ENCODE measurements at regions not wholly inside any gene's neighbourhood (a gene's known extent, or its start where the extent isn't known, plus 50 kb on each side); places are given as distances from the start of the nearest gene placed in this dataset.

DNA sequence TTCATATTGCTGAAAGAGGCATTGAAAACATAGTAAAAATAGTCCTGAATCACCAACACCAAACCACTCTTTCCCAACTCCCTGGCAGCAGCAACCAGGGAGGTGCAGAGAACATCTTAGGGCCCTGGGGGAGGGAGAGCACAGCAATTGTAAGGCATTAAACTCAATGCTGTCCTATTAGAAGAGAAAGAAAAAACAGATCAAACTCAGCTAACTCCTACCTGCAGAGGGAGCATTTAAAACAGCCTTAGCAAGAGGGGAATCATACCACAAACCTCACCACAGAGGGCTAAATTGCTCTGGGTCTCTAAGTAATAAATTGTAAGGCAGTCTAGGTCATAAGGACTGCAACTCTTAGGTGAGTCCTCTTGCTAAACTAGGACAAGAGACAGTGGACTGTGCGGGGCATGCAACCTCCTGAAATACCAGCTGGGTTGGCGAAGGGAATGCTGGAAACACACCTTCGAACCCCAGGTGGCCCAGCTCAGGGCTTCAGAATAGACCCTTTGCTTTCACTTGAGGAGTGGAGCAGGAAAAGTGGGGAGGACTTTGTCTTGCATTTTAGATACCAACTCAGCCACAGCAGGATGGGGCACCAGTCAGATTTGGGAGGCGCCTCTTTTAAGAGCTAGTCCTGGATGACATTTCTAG lies 697.1 kb upstream of the FAT3 start:
- TF ChIP-seq, protein P1, sequence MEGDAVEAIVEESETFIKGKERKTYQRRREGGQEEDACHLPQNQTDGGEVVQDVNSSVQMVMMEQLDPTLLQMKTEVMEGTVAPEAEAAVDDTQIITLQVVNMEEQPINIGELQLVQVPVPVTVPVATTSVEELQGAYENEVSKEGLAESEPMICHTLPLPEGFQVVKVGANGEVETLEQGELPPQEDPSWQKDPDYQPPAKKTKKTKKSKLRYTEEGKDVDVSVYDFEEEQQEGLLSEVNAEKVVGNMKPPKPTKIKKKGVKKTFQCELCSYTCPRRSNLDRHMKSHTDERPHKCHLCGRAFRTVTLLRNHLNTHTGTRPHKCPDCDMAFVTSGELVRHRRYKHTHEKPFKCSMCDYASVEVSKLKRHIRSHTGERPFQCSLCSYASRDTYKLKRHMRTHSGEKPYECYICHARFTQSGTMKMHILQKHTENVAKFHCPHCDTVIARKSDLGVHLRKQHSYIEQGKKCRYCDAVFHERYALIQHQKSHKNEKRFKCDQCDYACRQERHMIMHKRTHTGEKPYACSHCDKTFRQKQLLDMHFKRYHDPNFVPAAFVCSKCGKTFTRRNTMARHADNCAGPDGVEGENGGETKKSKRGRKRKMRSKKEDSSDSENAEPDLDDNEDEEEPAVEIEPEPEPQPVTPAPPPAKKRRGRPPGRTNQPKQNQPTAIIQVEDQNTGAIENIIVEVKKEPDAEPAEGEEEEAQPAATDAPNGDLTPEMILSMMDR (IDR thresholded peaks at IDR 0.05): 0 out of 2 replicates have a peak, but pooled peaks have one; percentile 9
- TF ChIP-seq, protein P2, sequence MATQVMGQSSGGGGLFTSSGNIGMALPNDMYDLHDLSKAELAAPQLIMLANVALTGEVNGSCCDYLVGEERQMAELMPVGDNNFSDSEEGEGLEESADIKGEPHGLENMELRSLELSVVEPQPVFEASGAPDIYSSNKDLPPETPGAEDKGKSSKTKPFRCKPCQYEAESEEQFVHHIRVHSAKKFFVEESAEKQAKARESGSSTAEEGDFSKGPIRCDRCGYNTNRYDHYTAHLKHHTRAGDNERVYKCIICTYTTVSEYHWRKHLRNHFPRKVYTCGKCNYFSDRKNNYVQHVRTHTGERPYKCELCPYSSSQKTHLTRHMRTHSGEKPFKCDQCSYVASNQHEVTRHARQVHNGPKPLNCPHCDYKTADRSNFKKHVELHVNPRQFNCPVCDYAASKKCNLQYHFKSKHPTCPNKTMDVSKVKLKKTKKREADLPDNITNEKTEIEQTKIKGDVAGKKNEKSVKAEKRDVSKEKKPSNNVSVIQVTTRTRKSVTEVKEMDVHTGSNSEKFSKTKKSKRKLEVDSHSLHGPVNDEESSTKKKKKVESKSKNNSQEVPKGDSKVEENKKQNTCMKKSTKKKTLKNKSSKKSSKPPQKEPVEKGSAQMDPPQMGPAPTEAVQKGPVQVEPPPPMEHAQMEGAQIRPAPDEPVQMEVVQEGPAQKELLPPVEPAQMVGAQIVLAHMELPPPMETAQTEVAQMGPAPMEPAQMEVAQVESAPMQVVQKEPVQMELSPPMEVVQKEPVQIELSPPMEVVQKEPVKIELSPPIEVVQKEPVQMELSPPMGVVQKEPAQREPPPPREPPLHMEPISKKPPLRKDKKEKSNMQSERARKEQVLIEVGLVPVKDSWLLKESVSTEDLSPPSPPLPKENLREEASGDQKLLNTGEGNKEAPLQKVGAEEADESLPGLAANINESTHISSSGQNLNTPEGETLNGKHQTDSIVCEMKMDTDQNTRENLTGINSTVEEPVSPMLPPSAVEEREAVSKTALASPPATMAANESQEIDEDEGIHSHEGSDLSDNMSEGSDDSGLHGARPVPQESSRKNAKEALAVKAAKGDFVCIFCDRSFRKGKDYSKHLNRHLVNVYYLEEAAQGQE (IDR thresholded peaks at IDR 0.05; ENCODE audit: insufficient read depth in 1 of 2, low read depth in 2 of 2, low read length in 1 of 2): no peak
- TF ChIP-seq TCF7L2 (IDR thresholded peaks at IDR 0.05; ENCODE audit: low read depth, low read length) (no peak), POLR2AphosphoS5 (IDR thresholded peaks at IDR 0.05; ENCODE audit: low read depth, low read length) (no peak), SIN3A (IDR thresholded peaks at IDR 0.05; ENCODE audit: borderline replicate concordance, insufficient read depth, low read depth, low read length) (no peak)
